Activated naive CD8-positive, alpha-beta T cell (primary cell): ENCODE measurements at regions not wholly inside any gene's neighbourhood (a gene's known extent, or its start where the extent isn't known, plus 50 kb on each side); places are given as distances from the start of the nearest gene placed in this dataset.
"Not testable (repeated sequence)": the region's sequence is repeated elsewhere in the genome, so short reads cannot be mapped to it uniquely, and the experiment has no call there.

Source experiments
- H3K27ac Mint-ChIP-seq: one replicate; pipeline ENCODE4 v1.8.0; 2021; ENCODE audit warnings: mixed read lengths
- H3K27me3 Mint-ChIP-seq: one replicate; pipeline ENCODE4 v1.8.0; 2021; ENCODE audit warnings: mixed read lengths
- H3K36me3 Mint-ChIP-seq: one replicate; pipeline ENCODE4 v1.8.0; 2021; ENCODE audit warnings: mixed read lengths
- H3K4me1 Mint-ChIP-seq: one replicate; pipeline ENCODE4 v1.8.0; 2021; ENCODE audit warnings: low read depth, mixed read lengths
- H3K4me3 Mint-ChIP-seq: one replicate; pipeline ENCODE4 v1.8.0; 2021; ENCODE audit warnings: mild to moderate bottlenecking, mixed read lengths
- H3K9me3 Mint-ChIP-seq: one replicate; pipeline ENCODE4 v1.8.0; 2021; ENCODE audit warnings: low read depth, mixed read lengths

DNA sequence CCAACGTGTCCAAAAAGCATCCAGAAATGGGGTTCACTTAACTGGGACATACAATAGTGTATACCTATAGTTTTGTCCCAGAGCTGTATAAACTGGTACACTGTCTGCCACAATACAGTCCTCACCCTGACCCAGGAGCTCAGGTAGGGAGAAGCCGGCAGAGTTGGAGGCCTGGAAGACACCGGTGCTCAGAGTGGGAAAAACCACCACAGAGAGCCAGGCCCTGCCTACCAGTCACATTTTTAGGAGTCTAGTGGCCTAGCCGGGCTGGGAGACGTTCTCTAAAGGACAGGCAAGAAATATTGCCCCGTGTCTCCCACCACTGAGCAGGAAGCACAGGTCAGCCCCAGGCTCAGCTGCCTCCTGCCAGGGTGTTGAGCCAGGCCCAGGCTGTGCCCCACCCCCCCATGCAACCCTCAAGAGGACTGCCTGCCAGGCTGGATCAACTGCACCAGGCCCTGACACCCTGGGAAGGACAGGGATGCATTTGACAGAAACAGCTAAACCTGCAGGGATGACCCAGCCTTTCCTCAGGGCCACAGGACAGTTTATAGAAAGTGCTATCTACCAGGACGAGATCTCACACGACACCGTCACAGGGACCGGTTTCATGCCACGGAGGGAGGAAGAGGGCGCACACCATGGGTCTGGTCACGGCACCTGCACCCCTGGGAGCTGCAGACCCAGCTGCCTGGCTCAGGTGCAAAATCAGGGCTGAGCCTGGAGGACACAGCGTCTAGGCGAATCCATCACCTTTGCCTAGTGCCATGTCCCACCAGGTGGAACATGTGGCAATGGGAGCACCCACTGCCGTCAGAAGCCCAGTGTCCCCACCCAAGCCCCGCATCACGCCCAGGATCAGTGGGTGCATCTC is 89.9 kb downstream of the TMEM18 start:
- H3K4me3 Mint-ChIP-seq = no peak overlapping the region
- no peaks in the 10 kb centered on the region for H3K9me3 Mint-ChIP-seq
- H3K27ac Mint-ChIP-seq = no peak overlapping the region
- H3K36me3 Mint-ChIP-seq = no peaks in the 10 kb centered on the region
- H3K4me1 Mint-ChIP-seq = peaks cover 15% of the 10 kb centered on the region
- peaks cover 5% of the 10 kb centered on the region for H3K27me3 Mint-ChIP-seq

DNA sequence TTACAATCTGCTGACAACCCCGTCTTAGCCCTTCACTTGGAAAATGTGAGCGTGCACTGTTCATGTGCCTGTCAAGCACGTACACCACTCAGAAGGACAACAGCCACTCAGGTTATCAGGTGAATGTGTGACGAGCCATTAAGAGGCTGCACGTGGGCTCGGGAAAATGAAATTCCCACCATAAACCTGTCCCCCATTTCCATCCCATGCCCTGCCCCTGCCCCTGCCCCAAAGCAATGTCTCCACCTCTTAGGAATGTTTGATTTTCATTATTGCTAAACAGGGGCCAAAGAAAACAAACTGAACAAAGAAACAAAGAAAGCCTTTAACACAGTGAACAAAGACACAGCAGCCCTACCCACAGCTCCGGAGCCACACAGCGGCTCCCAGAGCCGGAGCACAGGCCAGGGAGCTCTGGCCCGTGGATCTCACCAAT is 90.5 kb downstream of the TMEM18 start:
- Mint-ChIP-seq H3K4me3 (no peak overlapping the region), H3K27me3 (peaks cover 5% of the 10 kb centered on the region), H3K36me3 (no peaks in the 10 kb centered on the region), H3K4me1 (peaks cover 15% of the 10 kb centered on the region), H3K27ac (no peak overlapping the region), H3K9me3 (no peaks in the 10 kb centered on the region)

DNA sequence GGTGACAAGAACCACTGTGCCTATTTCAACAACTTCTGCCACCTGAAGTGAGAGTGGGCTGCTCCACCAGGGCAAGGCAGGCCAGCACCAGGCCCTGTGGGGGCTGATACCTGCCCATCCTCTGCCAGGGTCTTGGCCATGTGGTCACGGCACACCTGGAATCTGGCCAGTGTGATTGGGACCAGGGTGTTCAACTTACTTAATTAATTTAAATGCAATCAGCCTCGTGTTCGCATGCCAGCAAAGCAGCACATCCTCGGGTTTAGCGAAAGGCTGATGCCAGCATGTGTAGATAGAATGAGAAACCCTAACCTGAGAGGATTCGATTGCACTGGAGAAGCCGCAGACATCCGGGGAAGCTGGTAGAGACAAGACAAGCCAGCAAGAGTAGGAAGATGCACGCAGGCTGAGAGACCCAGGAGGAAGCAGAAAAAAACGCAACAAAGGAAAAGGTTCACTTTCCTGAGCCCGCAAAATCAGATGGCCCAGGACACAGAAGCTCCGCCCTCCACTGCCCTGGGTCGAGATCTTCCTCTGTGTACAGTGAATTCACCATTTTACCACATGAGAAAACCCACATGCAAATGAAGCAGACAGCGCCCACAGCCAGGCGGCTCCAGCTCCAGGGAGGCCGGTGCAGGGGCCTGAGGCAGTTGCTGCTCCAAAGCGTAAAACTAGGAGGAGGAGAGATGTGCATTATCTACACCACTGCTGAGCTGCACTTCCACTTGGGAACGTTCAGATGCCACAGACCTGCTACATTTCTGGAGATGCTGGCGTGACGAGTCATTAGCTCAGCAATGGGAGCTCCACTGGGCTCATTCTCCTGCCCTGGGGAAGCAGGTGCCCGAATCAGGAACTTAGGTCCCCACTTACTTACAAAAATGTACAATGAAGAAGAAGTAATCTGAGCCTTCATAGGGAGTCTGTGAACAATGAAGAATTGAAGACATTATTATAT is 92.1 kb downstream of the TMEM18 start:
- Mint-ChIP-seq H3K27me3 (peaks cover 4% of the 10 kb centered on the region), H3K36me3 (no peaks in the 10 kb centered on the region), H3K27ac (no peak overlapping the region), H3K4me1 (peaks cover 15% of the 10 kb centered on the region), H3K9me3 (no peaks in the 10 kb centered on the region), H3K4me3 (peak overlapping the region; percentile 74)

GRCh38 chr2:583666-584065 is 93.5 kb downstream of the TMEM18 start:
- H3K27ac Mint-ChIP-seq = no peak overlapping the region
- H3K4me3 Mint-ChIP-seq = no peak overlapping the region
- H3K9me3 Mint-ChIP-seq = no peaks in the 10 kb centered on the region
- peaks cover 18% of the 10 kb centered on the region for H3K4me1 Mint-ChIP-seq
- no peaks in the 10 kb centered on the region for H3K36me3 Mint-ChIP-seq
- no peaks in the 10 kb centered on the region for H3K27me3 Mint-ChIP-seq

- Mint-ChIP-seq H3K36me3 (no peaks in the 10 kb centered on the region), H3K27ac (no peak overlapping the region), H3K9me3 (no peaks in the 10 kb centered on the region), H3K27me3 (no peaks in the 10 kb centered on the region), H3K4me1 (peaks cover 18% of the 10 kb centered on the region), H3K4me3 (no peak overlapping the region)
Measured at GRCh38 chr2:582792-583528, 94.2 kb downstream of the TMEM18 start.

- H3K36me3 Mint-ChIP-seq, H3K27me3 Mint-ChIP-seq, H3K4me3 Mint-ChIP-seq, H3K9me3 Mint-ChIP-seq, H3K27ac Mint-ChIP-seq: not testable (repeated sequence)
- peaks cover 18% of the 10 kb centered on the region for H3K4me1 Mint-ChIP-seq
Measured at GRCh38 chr2:582289-582688, 94.9 kb downstream of the TMEM18 start.

- no peak overlapping the region for H3K27ac Mint-ChIP-seq
- H3K27me3 Mint-ChIP-seq = no peaks in the 10 kb centered on the region
- no peaks in the 10 kb centered on the region for H3K36me3 Mint-ChIP-seq
- peaks cover 8% of the 10 kb centered on the region for H3K4me1 Mint-ChIP-seq
- peaks cover 6% of the 10 kb centered on the region for H3K9me3 Mint-ChIP-seq
- H3K4me3 Mint-ChIP-seq = no peak overlapping the region
Measured at GRCh38 chr2:579961-580360, 97.2 kb downstream of the TMEM18 start.

DNA sequence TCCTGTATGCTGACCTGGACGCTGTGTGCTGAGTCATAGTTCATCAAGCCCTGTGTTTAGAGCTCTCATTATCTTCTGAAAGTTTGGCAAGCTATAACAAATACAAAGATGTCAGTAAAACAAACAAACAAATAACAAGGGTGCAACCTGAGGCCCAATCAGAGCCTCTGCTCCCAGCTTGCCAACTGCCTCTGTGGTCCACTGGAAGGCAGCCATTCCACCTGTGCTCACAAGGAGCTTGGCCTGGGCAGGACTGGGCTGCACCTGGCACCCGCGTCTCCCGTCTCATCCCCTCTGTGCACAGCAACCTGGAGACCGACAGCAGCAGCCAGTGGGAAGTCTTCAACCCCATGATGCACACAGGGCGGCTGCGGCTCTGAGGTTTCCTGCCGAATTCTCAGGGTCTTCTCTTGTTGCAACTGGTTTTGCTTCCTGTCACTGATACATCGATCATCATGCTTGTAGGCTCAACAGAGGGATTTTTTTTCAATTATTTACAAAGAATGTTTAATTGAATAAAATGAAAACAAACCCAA is 97.8 kb downstream of the TMEM18 start:
- Mint-ChIP-seq H3K27me3 (no peaks in the 10 kb centered on the region), H3K9me3 (peaks cover 6% of the 10 kb centered on the region), H3K36me3 (no peaks in the 10 kb centered on the region), H3K4me3 (no peak overlapping the region), H3K27ac (no peak overlapping the region), H3K4me1 (peaks cover 3% of the 10 kb centered on the region)

DNA sequence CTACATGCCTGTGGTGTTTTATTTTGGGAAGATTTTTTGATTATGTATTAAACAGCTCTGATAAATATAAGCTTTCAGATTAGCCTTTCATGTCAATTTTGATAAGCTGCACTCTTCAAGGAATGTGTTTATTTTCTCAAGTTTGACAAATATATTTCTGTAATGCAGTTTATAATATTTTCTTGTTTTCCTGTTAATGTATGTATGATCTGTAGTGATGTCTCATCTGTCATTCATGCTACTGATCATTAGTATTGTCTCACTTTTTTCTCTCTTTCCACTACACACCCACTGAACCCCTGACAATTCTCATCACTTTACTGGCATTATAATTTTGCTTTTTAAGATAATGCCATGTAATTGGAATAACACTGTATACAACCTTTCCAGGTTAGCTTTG is 100.9 kb downstream of the TMEM18 start:
- Mint-ChIP-seq H3K27me3 (peaks cover 8% of the 10 kb centered on the region), H3K9me3 (peaks cover 17% of the 10 kb centered on the region), H3K4me3 (no peak overlapping the region), H3K27ac (no peak overlapping the region), H3K4me1 (peaks cover 3% of the 10 kb centered on the region), H3K36me3 (peaks cover 3% of the 10 kb centered on the region)

DNA sequence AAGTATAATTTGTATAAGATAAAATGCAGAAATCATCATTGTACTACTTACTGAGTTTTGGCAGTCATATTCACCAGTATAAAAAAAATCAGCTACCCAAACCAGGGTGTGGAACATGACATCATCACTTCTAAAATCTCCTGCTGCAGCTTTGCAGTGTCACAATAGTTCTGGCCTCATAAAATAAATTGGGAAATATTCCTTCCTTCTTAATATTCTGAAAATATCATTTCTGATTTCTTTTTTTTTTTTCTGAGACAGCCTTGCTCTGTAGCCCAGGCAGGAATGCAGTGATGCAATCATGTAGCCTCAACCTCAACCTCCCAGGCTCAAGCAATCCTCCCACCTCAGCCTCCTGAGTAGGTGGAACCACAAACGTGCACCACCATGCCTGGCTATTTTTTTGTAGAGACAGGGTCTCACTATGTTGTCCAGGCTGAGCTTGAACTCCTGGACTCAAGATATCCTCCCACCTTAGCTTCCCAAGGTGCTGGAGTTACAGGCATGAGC is 101.4 kb downstream of the TMEM18 start:
- H3K27ac Mint-ChIP-seq = no peak overlapping the region
- H3K9me3 Mint-ChIP-seq = peaks cover 20% of the 10 kb centered on the region
- peaks cover 9% of the 10 kb centered on the region for H3K27me3 Mint-ChIP-seq
- peaks cover 3% of the 10 kb centered on the region for H3K4me1 Mint-ChIP-seq
- H3K36me3 Mint-ChIP-seq = peaks cover 6% of the 10 kb centered on the region
- no peak overlapping the region for H3K4me3 Mint-ChIP-seq

DNA sequence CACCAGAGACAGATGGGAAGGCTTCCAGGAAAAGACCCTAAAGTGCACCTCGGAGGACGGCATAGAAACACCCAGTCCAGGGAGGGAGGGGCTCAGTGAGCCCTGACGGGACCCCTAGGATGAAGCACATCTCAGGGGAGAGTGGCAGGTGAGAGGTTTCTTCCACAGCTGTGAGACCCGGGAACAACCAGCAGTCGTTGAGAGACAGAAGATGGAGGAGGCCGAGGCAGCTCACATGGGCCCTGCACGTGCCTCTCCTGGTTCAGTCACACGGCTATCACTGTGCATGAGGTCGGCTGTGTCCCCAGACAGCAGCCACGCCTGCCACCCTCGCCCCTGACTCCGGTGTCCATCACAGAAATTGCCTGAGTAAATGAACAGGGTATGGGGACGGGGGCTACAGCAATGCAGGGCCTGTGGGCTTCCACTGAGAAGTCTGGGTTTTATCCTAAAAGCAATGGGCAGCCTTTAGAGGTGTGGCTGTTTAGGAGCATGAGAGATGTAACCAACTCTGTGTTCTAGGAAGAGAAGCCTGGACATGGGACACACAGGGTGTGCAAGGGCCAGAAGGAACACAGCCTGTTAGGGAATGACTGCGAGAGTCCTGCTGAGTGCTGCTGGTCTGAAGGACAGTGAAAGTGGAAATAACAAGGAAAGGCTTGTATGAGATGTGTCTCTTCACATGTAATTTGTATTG is 102.0 kb downstream of the TMEM18 start:
- no peak overlapping the region for H3K27ac Mint-ChIP-seq
- peaks cover 3% of the 10 kb centered on the region for H3K4me1 Mint-ChIP-seq
- no peak overlapping the region for H3K4me3 Mint-ChIP-seq
- peaks cover 20% of the 10 kb centered on the region for H3K9me3 Mint-ChIP-seq
- peaks cover 7% of the 10 kb centered on the region for H3K36me3 Mint-ChIP-seq
- H3K27me3 Mint-ChIP-seq = peaks cover 10% of the 10 kb centered on the region

DNA sequence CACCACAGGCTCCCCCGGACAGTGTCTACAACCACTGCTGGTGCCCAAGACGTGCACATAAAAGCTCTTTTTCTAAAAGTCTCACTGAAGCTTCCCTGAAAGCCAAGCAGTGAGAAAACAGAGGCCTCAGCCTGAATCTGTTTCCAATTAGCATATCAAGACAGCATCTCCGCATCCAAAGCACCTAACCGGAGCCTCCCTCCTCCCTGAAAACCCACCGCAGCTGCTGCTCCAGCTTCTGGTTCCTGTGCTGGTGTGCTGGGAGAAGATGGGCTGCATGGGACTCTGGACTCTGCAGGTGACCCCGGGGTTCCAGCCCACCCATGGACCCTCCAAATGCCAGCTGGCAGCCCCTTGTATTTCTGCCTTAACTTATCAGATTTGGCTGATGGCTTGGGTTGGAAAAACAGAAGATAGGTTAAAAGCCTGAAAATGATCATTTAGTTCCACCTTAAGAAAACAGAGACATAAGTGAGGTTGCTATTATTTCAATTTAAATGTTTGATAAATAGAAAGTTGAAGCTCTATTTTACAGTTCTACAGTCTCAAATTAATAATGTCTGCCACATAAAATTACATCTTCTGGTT is 103.3 kb downstream of the TMEM18 start:
- Mint-ChIP-seq H3K4me3 (no peak overlapping the region), H3K36me3 (peaks cover 7% of the 10 kb centered on the region), H3K9me3 (peaks cover 20% of the 10 kb centered on the region), H3K27ac (no peak overlapping the region), H3K4me1 (no peaks in the 10 kb centered on the region), H3K27me3 (peaks cover 16% of the 10 kb centered on the region)

DNA sequence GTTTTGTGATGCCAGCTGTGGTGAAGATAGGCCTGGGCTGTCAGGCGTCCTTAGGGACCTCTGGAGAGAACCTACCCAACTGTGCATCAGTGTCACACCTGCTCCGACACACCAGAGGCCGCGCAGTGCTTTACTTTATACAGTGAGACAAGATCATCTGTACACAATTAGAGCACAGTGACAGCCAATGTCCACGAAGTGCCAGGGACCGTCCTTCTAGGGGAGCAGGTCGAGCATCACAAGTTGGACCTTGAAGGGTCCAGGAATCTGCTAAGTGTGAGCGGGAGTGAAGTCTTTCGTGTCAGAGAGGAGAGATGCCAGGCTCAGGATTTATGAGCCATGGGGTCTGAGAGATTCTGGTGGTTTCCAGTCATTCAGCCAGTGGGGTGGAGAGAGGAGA is 104.2 kb downstream of the TMEM18 start:
- H3K27me3 Mint-ChIP-seq = peaks cover 18% of the 10 kb centered on the region
- peaks cover 20% of the 10 kb centered on the region for H3K9me3 Mint-ChIP-seq
- H3K4me1 Mint-ChIP-seq = no peaks in the 10 kb centered on the region
- peaks cover 7% of the 10 kb centered on the region for H3K36me3 Mint-ChIP-seq
- H3K27ac Mint-ChIP-seq = no peak overlapping the region
- H3K4me3 Mint-ChIP-seq = no peak overlapping the region
